ENCODE measurements at regions not wholly inside any gene's neighbourhood (a gene's known extent, or its start where the extent isn't known, plus 50 kb on each side); places are given as distances from the start of the nearest gene placed in this dataset.

DNA sequence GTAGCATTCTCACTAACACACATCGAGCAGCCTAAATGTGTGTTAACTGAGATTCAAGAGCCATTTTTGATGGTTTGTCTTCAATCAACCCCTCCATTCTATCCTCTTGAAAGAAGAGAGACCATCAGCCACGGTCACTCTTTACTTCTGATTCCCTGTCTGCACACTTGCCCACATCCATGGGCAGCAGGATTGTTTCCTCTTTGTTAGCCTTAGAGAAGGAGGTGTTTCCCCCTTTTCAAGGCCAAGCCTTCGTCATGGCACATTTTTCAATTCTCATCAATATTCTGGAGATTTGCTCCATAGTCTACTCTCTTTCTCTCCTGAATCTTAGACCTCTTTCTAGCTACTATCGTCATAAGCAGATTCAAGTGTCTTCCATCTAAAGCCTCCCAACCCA, 522.4 kb upstream of the NAALADL2 start:
- Histone ChIP-seq H2AFZ (ENCODE audit: low read length) (no peak overlapping the region), H3K4me3 (replicated peaks in 1 of 4; ENCODE audit: control extremely low read depth in 1 of 4, insufficient read depth in 1 of 4, low read depth in 3 of 4, low read length in 4 of 4) (no peak overlapping the region)
- no peak for TF ChIP-seq EZH2 (IDR thresholded peaks at IDR 0.05; ENCODE audit: low read length, missing control alignments)
- TF ChIP-seq, protein P1, sequence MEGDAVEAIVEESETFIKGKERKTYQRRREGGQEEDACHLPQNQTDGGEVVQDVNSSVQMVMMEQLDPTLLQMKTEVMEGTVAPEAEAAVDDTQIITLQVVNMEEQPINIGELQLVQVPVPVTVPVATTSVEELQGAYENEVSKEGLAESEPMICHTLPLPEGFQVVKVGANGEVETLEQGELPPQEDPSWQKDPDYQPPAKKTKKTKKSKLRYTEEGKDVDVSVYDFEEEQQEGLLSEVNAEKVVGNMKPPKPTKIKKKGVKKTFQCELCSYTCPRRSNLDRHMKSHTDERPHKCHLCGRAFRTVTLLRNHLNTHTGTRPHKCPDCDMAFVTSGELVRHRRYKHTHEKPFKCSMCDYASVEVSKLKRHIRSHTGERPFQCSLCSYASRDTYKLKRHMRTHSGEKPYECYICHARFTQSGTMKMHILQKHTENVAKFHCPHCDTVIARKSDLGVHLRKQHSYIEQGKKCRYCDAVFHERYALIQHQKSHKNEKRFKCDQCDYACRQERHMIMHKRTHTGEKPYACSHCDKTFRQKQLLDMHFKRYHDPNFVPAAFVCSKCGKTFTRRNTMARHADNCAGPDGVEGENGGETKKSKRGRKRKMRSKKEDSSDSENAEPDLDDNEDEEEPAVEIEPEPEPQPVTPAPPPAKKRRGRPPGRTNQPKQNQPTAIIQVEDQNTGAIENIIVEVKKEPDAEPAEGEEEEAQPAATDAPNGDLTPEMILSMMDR (conservative IDR thresholded peaks at IDR 0.05 in 1 of 2, IDR thresholded peaks at IDR 0.05 in 1 of 2; ENCODE audit: low read depth in 1 of 2, low read length in 2 of 2): no peak

GRCh38 chr3:174337227-174337626, 521.9 kb upstream of the NAALADL2 start:
- H3K9ac ChIP-seq (ENCODE audit: insufficient read depth, low read length): no peak overlapping the region
- H2AFZ ChIP-seq (ENCODE audit: low read length): no peak overlapping the region
- H3K79me2 ChIP-seq (ENCODE audit: control insufficient read depth, insufficient read depth, low read length): no peaks in the 10 kb centered on the region
- no peak for TF ChIP-seq EZH2 (IDR thresholded peaks at IDR 0.05; ENCODE audit: low read length, missing control alignments)
- TF ChIP-seq, protein P1 (conservative IDR thresholded peaks at IDR 0.05 in 1 of 2, IDR thresholded peaks at IDR 0.05 in 1 of 2; ENCODE audit: low read depth in 1 of 2, low read length in 2 of 2): no peak
- no peaks in the 10 kb centered on the region for H4K20me1 ChIP-seq (ENCODE audit: control insufficient read depth, extremely low read depth, insufficient read depth, low read length)
- no peak for DNase-seq (ENCODE audit: low read depth in 2 of 2)
- no peak overlapping the region for H3K4me3 ChIP-seq (replicated peaks in 1 of 4; ENCODE audit: control extremely low read depth in 1 of 4, insufficient read depth in 1 of 4, low read depth in 3 of 4, low read length in 4 of 4)
- H3K27ac ChIP-seq (ENCODE audit: insufficient read depth, low read length): no peak overlapping the region
- H3K9me3 ChIP-seq (ENCODE audit: control insufficient read depth, insufficient read depth, low read depth, low read length): no peaks in the 10 kb centered on the region
- H3K36me3 ChIP-seq (ENCODE audit: control insufficient read depth, insufficient read depth, low read length): no peaks in the 10 kb centered on the region
- no peak overlapping the region for H3K4me2 ChIP-seq (ENCODE audit: extremely low read depth, insufficient read depth, low read length)
- H3K4me1 ChIP-seq (ENCODE audit: control insufficient read depth, extremely low read depth, insufficient read depth, low read length): no peaks in the 10 kb centered on the region
- no peaks in the 10 kb centered on the region for H3K27me3 ChIP-seq (ENCODE audit: control insufficient read depth, insufficient read depth, low read length)

More for the DNA sequence above, 522.4 kb upstream of the NAALADL2 start:
- Histone ChIP-seq H3K4me2 (ENCODE audit: extremely low read depth, insufficient read depth, low read length) (no peak overlapping the region), H3K27me3 (ENCODE audit: control insufficient read depth, insufficient read depth, low read length) (no peaks in the 10 kb centered on the region), H3K27ac (ENCODE audit: insufficient read depth, low read length) (no peak overlapping the region), H4K20me1 (ENCODE audit: control insufficient read depth, extremely low read depth, insufficient read depth, low read length) (no peaks in the 10 kb centered on the region), H3K9me3 (ENCODE audit: control insufficient read depth, insufficient read depth, low read depth, low read length) (no peaks in the 10 kb centered on the region), H3K4me1 (ENCODE audit: control insufficient read depth, extremely low read depth, insufficient read depth, low read length) (no peaks in the 10 kb centered on the region), H3K36me3 (ENCODE audit: control insufficient read depth, insufficient read depth, low read length) (no peaks in the 10 kb centered on the region), H3K9ac (ENCODE audit: insufficient read depth, low read length) (no peak overlapping the region), H3K79me2 (ENCODE audit: control insufficient read depth, insufficient read depth, low read length) (no peaks in the 10 kb centered on the region)
- DNase-seq (ENCODE audit: low read depth in 2 of 2): no peak

DNA sequence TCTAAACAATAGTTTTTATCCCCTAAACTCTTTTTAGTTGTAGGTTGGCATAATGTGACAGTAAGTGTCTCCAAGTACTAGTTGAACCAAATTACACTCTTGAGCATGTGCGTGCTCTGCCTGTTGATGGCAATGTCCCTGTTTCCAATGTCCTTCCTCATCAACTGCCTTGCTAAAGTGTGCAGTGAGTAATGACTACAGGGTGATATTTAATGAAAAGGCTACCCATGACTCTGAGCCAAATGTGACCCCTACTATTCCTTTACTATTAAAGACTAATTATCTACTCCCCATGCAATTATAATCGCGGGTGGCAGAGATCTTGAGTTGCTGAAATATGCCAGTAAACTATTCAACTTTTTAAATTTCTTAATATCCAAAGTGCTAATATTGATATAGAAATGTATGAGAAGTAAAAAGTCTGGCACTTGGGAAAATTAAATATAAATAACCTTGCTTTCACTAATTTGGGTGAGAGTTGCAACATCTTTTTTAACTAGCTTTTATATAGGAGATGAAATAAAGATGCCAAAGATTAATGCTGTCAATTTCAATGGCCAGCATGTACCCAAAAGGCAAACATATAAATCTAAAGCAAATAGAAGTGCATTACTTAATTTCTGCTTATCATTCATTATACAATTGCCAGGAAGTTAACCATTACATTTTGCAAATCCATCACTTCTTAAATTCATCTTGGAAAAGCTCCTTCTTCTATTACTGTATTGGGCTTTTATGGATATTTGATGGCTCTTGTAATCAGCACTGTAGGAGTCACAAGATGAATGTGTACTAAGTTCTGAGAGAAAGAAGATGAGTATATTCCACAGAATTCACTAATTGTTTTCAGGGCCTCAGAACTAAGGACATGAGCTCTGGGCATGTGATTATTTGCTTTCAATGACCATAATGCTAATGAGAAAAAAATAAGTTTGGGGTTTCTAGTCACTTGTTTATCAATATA, 518.2 kb upstream of the NAALADL2 start:
- TF ChIP-seq EZH2 (IDR thresholded peaks at IDR 0.05; ENCODE audit: low read length, missing control alignments): no peak
- TF ChIP-seq, protein P1 (conservative IDR thresholded peaks at IDR 0.05 in 1 of 2, IDR thresholded peaks at IDR 0.05 in 1 of 2; ENCODE audit: low read depth in 1 of 2, low read length in 2 of 2): no peak
- no peaks in the 10 kb centered on the region for H3K27me3 ChIP-seq (ENCODE audit: control insufficient read depth, insufficient read depth, low read length)
- no peaks in the 10 kb centered on the region for H3K9me3 ChIP-seq (ENCODE audit: control insufficient read depth, insufficient read depth, low read depth, low read length)
- no peaks in the 10 kb centered on the region for H4K20me1 ChIP-seq (ENCODE audit: control insufficient read depth, extremely low read depth, insufficient read depth, low read length)
- H3K27ac ChIP-seq (ENCODE audit: insufficient read depth, low read length): no peak overlapping the region
- DNase-seq (ENCODE audit: low read depth in 2 of 2): no peak
- no peaks in the 10 kb centered on the region for H3K4me1 ChIP-seq (ENCODE audit: control insufficient read depth, extremely low read depth, insufficient read depth, low read length)
- no peaks in the 10 kb centered on the region for H3K79me2 ChIP-seq (ENCODE audit: control insufficient read depth, insufficient read depth, low read length)
- H3K4me3 ChIP-seq (replicated peaks in 1 of 4; ENCODE audit: control extremely low read depth in 1 of 4, insufficient read depth in 1 of 4, low read depth in 3 of 4, low read length in 4 of 4): no peak overlapping the region
- no peaks in the 10 kb centered on the region for H3K36me3 ChIP-seq (ENCODE audit: control insufficient read depth, insufficient read depth, low read length)
- no peak overlapping the region for H3K9ac ChIP-seq (ENCODE audit: insufficient read depth, low read length)
- H3K4me2 ChIP-seq (ENCODE audit: extremely low read depth, insufficient read depth, low read length): no peak overlapping the region
- H2AFZ ChIP-seq (ENCODE audit: low read length): no peak overlapping the region

Measured in fibroblast of lung (primary cell).